22Rv1 (cell line): ENCODE measurements at regions not wholly inside any gene's neighbourhood (a gene's known extent, or its start where the extent isn't known, plus 50 kb on each side); places are given as distances from the start of the nearest gene placed in this dataset.

ENCODE experiments used
- H3K27ac ChIP-seq: fragments of 450-650 bp; 2 replicates; pipeline ENCODE4 v1.5.1; 2017
- CTCF ChIP-seq: fragments of 450-650 bp; IDR thresholded peaks from 2 replicates; pipeline ENCODE4 v1.5.1; 2017; ENCODE audit warnings: mild to moderate bottlenecking
- ZFX ChIP-seq: fragments of 450-650 bp; IDR thresholded peaks from 2 replicates; pipeline ENCODE4 v1.6.1; 2017; ENCODE audit warnings: antibody characterized with exemption, borderline replicate concordance

GRCh38 chr2:41544709-41545108, 503.1 kb upstream of the PKDCC start:
- H3K27ac ChIP-seq: no peak overlapping the region
- no peak for TF ChIP-seq ZFX
- no peak for TF ChIP-seq CTCF

GRCh38 chr2:41546031-41546430, 501.8 kb upstream of the PKDCC start:
- TF ChIP-seq ZFX (no peak), CTCF (no peak)
- H3K27ac ChIP-seq: no peak overlapping the region

GRCh38 chr2:41568648-41569047, 479.2 kb upstream of the PKDCC start:
- no peak overlapping the region for H3K27ac ChIP-seq
- TF ChIP-seq ZFX (no peak), CTCF (no peak)

- no peak overlapping the region for H3K27ac ChIP-seq
- TF ChIP-seq ZFX (no peak), CTCF (no peak)
Observed at GRCh38 chr2:41572154-41572553, 475.7 kb upstream of the PKDCC start.

- H3K27ac ChIP-seq: no peak overlapping the region
- TF ChIP-seq ZFX (no peak), CTCF (no peak)
Observed at GRCh38 chr2:41576423-41576822, 471.4 kb upstream of the PKDCC start.

- H3K27ac ChIP-seq: no peak overlapping the region
- TF ChIP-seq ZFX (no peak), CTCF (no peak)
Observed at GRCh38 chr2:41579806-41580205, 468.0 kb upstream of the PKDCC start.

- TF ChIP-seq CTCF (no peak), ZFX (no peak)
Observed at GRCh38 chr2:41580806-41581205, 467.0 kb upstream of the PKDCC start.

More at GRCh38 chr2:41580806-41581205, 467.0 kb upstream of the PKDCC start:
- no peak overlapping the region for H3K27ac ChIP-seq
